HepG2 (cell line): ENCODE measurements at regions not wholly inside any gene's neighbourhood (a gene's known extent, or its start where the extent isn't known, plus 50 kb on each side); places are given as distances from the start of the nearest gene placed in this dataset.

Experiments used
- ATAC-seq: fragments of 200-7000 bp; cut with Tn5 transposase; 3 replicates; pipeline ENCODE4 v1.9.1; 2020; ENCODE audit warnings: mild to moderate bottlenecking, moderate library complexity
- BruUV-seq: library from RNA; stranded (reverse); fragments of 400-500 nt; replicated peaks from 2 replicates; lab custom pipeline; 2021; lab: Mats Ljungman, UMichigan
- CTCF ChIA-PET: fragments of 300-600 bp; formaldehyde crosslinking; extraction: SDS; loops from one replicate; lab custom pipeline; 2021; ENCODE audit warnings: low total read pairs, inconsistent platforms, low intra/inter-chr PET ratio; lab: Yijun Ruan, JAX
- POLR2A ChIA-PET: fragments of 350-600 bp; sonication (Branson Sonifier 250); formaldehyde crosslinking; loops from one replicate; lab custom pipeline; 2020; ENCODE audit warnings: antibody characterized with exemption, inconsistent platforms; lab: Yijun Ruan, JAX
- DNase-seq: peaks from one replicate; pipeline ENCODE4 v3.0.0-alpha.2; 2015; ENCODE audit warnings: low spot score
- FAIRE-seq: peaks from 3 replicates; lab custom pipeline; 2011; peaks lifted over from hg19 to GRCh38; lab: Jason Lieb, UNC
- H2AFZ ChIP-seq: one replicate; pipeline ENCODE4 v1.6.1; 2011; ENCODE audit warnings: low read length, inconsistent platforms
- H3K27ac ChIP-seq: fragments of 300-600 bp; 3 replicates; pipeline ENCODE4 v1.8.0; 2011; ENCODE audit warnings: mixed run types, mild to moderate bottlenecking, mixed read lengths, low read length, inconsistent platforms; ENCODE audit not compliant: insufficient read depth; ENCODE audit errors: extremely low read length
- H3K27me3 ChIP-seq, 2 experiments: fragments of 200-600 bp in 1 of 2; 2 replicates in 1 of 2; 3 replicates in 1 of 2; pipeline versions ENCODE4 v1.6.0 to v1.8.0; 2011; ENCODE audit warnings: low read length in 2 of 2, mild to moderate bottlenecking in 2 of 2, moderate library complexity in 2 of 2, inconsistent platforms in 1 of 2; ENCODE audit not compliant: insufficient read depth in 2 of 2, control insufficient read depth in 1 of 2
- H3K36me3 ChIP-seq, 2 experiments: fragments of 200-600 bp in 1 of 2; replicated peaks in 1 of 2; 2 replicates in 1 of 2; 3 replicates in 1 of 2; pipeline versions ENCODE4 v1.5.1 to v1.8.0; 2011; ENCODE audit warnings: low read length in 2 of 2, inconsistent platforms in 1 of 2; ENCODE audit not compliant: insufficient read depth in 2 of 2, control insufficient read depth in 1 of 2
- H3K4me1 ChIP-seq: 2 replicates; pipeline ENCODE4 v1.5.1; 2012; ENCODE audit warnings: low read length, inconsistent platforms; ENCODE audit not compliant: insufficient read depth
- H3K4me2 ChIP-seq: 2 replicates; pipeline ENCODE4 v1.6.0; 2011; ENCODE audit warnings: low read depth, low read length, inconsistent platforms
- H3K4me3 ChIP-seq, 3 experiments: fragments of 200-600 bp in 1 of 3; sonication (generic), shearing (Covaris generic) in 1 of 3; replicated peaks in 1 of 3; 2 replicates each; pipeline ENCODE4 v1.5.1; 2011 to 2016; ENCODE audit warnings: low read length in 3 of 3, inconsistent platforms in 2 of 3, low read depth in 2 of 3, mild to moderate bottlenecking in 2 of 3, control low read depth in 1 of 3, mixed read lengths in 1 of 3; ENCODE audit not compliant: insufficient read depth in 1 of 3
- H3K79me2 ChIP-seq: one replicate; pipeline ENCODE4 v1.6.1; 2011; ENCODE audit warnings: low read length, inconsistent platforms; ENCODE audit not compliant: insufficient read depth
- H3K9ac ChIP-seq: 2 replicates; pipeline ENCODE4 v1.6.0; 2011; ENCODE audit warnings: mild to moderate bottlenecking, low read depth, low read length, inconsistent platforms; ENCODE audit not compliant: insufficient read depth
- H3K9me3 ChIP-seq: 2 replicates; pipeline ENCODE4 v1.5.1; 2012; ENCODE audit warnings: mild to moderate bottlenecking, low read length
- H4K20me1 ChIP-seq: 2 replicates; pipeline ENCODE4 v1.6.0; 2011; ENCODE audit warnings: inconsistent platforms, mild to moderate bottlenecking, low read length, moderate library complexity; ENCODE audit not compliant: insufficient read depth
- BCL6 ChIP-seq: IDR thresholded peaks from 2 replicates; pipeline ENCODE4 v1.6.1; 2016; ENCODE audit warnings: missing genetic modification reagents, missing compliant biosample characterization
- FOSL2 ChIP-seq: sonication (generic); formaldehyde crosslinking; IDR thresholded peaks from 2 replicates; pipeline ENCODE4 v1.4.0; 2020; ENCODE audit warnings: missing genetic modification reagents
- HOXA5 ChIP-seq: sonication (generic); formaldehyde crosslinking; IDR thresholded peaks from 2 replicates; pipeline ENCODE4 v1.4.0; 2020; ENCODE audit warnings: missing genetic modification reagents
- KLF13 ChIP-seq: sonication (generic); formaldehyde crosslinking; IDR thresholded peaks from 2 replicates; pipeline ENCODE4 v1.4.0; 2020; ENCODE audit warnings: mild to moderate bottlenecking, missing genetic modification reagents
- NCOA1 ChIP-seq: sonication (generic); formaldehyde crosslinking; IDR thresholded peaks from 2 replicates; pipeline ENCODE4 v1.9.0; 2021; ENCODE audit warnings: missing genetic modification reagents
- NFIC ChIP-seq: IDR thresholded peaks from 2 replicates; pipeline ENCODE4 v1.6.1; 2012; ENCODE audit warnings: mild to moderate bottlenecking, low read length, inconsistent platforms
- NKX3-1 ChIP-seq: sonication (generic); formaldehyde crosslinking; IDR thresholded peaks from 2 replicates; pipeline ENCODE4 v1.5.0; 2020; ENCODE audit warnings: missing genetic modification reagents
- PBX2 ChIP-seq: IDR thresholded peaks from 2 replicates; pipeline ENCODE4 v1.6.1; 2016; ENCODE audit warnings: control low read depth
- SMARCC2 ChIP-seq: fragments of 450-650 bp; IDR thresholded peaks from 2 replicates; pipeline ENCODE4 v1.6.1; 2017; ENCODE audit warnings: antibody characterized with exemption, mild to moderate bottlenecking
- ZNF326 ChIP-seq: sonication (generic); formaldehyde crosslinking; IDR thresholded peaks from 2 replicates; pipeline ENCODE4 v1.4.0; 2020; ENCODE audit warnings: missing genetic modification reagents, borderline replicate concordance
- ZNF460 ChIP-seq: sonication (generic); formaldehyde crosslinking; IDR thresholded peaks from 2 replicates; pipeline ENCODE4 v1.5.1; 2020; ENCODE audit warnings: missing genetic modification reagents, mild to moderate bottlenecking, borderline replicate concordance
- ZNF563 ChIP-seq: sonication (generic); formaldehyde crosslinking; IDR thresholded peaks from 2 replicates; pipeline ENCODE4 v1.8.0; 2022; ENCODE audit warnings: mild to moderate bottlenecking, moderate library complexity, missing genetic modification reagents
- ZNF790 ChIP-seq: sonication (generic); formaldehyde crosslinking; IDR thresholded peaks from 2 replicates; pipeline ENCODE4 v1.8.0; 2022; ENCODE audit warnings: missing genetic modification reagents, mild to moderate bottlenecking, borderline replicate concordance
- ZNF891 ChIP-seq: sonication (generic); formaldehyde crosslinking; IDR thresholded peaks from 2 replicates; pipeline ENCODE4 v1.5.0; 2020; ENCODE audit warnings: mild to moderate bottlenecking, missing genetic modification reagents
- WGBS: methylation state at CpG from one replicate; pipeline ENCODE4 v1.1.6; 2017; ENCODE audit warnings: low lambda C conversion rate; 5-methylcytosine and 5-hydroxymethylcytosine counted together
- in situ Hi-C: cut with HindIII; loops from 2 replicates; pipeline ENCODE4 v1.10.0; 2017; ENCODE audit warnings: low pct_unique_long_range_greater_than_20kb; ENCODE audit not compliant: extremely low pct_ligation_motif_present
- intact Hi-C: fragments of 100-400 bp; cut with micrococcal nuclease; formaldehyde crosslinking; loops from one replicate; pipeline ENCODE4 v1.10.0; 2022; ENCODE audit not compliant: unreplicated experiment
- TF ChIP-seq, protein P1 (sequence below): sonication (generic); formaldehyde crosslinking; IDR thresholded peaks from 2 replicates; pipeline ENCODE4 v1.9.0; 2021; ENCODE audit warnings: missing genetic modification reagents, mild to moderate bottlenecking, borderline replicate concordance
- TF ChIP-seq, protein P2 (sequence below): sonication (generic); formaldehyde crosslinking; IDR thresholded peaks from 2 replicates; pipeline ENCODE4 v1.8.1; 2022; ENCODE audit warnings: mild to moderate bottlenecking, missing genetic modification reagents
- TF ChIP-seq, protein P3 (sequence below): sonication (generic); formaldehyde crosslinking; IDR thresholded peaks from 2 replicates; pipeline ENCODE4 v1.8.0; 2022; ENCODE audit warnings: mild to moderate bottlenecking, missing genetic modification reagents; ENCODE audit not compliant: insufficient replicate concordance
- TF ChIP-seq, protein P4 (sequence below): IDR thresholded peaks from 2 replicates; pipeline ENCODE4 v1.6.1; 2016; ENCODE audit warnings: missing genetic modification reagents, missing compliant biosample characterization
- TF ChIP-seq, protein P5 (sequence below): IDR thresholded peaks from 2 replicates; pipeline ENCODE4 v1.6.1; 2012; ENCODE audit warnings: low read length, improper control_type of control experiment

GRCh38 chr3:34180532-34180931 lies 382.1 kb downstream of the PDCD6IP start:
- Histone ChIP-seq H3K9me3 (no peaks in the 10 kb centered on the region), H3K36me3 (no peaks in the 10 kb centered on the region), H3K4me1 (no peaks in the 10 kb centered on the region), H3K4me2 (no peak overlapping the region), H4K20me1 (no peaks in the 10 kb centered on the region), H3K27ac (no peak overlapping the region), H2AFZ (no peak overlapping the region), H3K4me3 (no peak overlapping the region), H3K27me3 (no peaks in the 10 kb centered on the region), H3K9ac (no peak overlapping the region), H3K79me2 (no peaks in the 10 kb centered on the region)
- FAIRE-seq (no peak), ATAC-seq (no peak), DNase-seq (no peak)
- ChIA-PET CTCF (no interaction called here), POLR2A (no interaction called here)
- intact Hi-C loops (no loop called here), in situ Hi-C loops (no loop called here)
- 0% methylated on average over 2 of the region's 2 CpGs for WGBS
- BruUV-seq: no TSS peak
- no peak for TF ChIP-seq HOXA5 (CRISPR knock-in tag)
- no peak for TF ChIP-seq BCL6 (CRISPR knock-in tag)
- no peak for TF ChIP-seq SMARCC2
- TF ChIP-seq ZNF460 (CRISPR knock-in tag): no peak
- no peak for TF ChIP-seq FOSL2
- no peak for TF ChIP-seq ZNF790 (CRISPR knock-in tag)
- TF ChIP-seq, protein P1, sequence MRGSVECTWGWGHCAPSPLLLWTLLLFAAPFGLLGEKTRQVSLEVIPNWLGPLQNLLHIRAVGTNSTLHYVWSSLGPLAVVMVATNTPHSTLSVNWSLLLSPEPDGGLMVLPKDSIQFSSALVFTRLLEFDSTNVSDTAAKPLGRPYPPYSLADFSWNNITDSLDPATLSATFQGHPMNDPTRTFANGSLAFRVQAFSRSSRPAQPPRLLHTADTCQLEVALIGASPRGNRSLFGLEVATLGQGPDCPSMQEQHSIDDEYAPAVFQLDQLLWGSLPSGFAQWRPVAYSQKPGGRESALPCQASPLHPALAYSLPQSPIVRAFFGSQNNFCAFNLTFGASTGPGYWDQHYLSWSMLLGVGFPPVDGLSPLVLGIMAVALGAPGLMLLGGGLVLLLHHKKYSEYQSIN (CRISPR knock-in tag): no peak
- no peak for TF ChIP-seq PBX2 (CRISPR knock-in tag)
- TF ChIP-seq, protein P2, sequence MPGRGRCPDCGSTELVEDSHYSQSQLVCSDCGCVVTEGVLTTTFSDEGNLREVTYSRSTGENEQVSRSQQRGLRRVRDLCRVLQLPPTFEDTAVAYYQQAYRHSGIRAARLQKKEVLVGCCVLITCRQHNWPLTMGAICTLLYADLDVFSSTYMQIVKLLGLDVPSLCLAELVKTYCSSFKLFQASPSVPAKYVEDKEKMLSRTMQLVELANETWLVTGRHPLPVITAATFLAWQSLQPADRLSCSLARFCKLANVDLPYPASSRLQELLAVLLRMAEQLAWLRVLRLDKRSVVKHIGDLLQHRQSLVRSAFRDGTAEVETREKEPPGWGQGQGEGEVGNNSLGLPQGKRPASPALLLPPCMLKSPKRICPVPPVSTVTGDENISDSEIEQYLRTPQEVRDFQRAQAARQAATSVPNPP: no peak
- no peak for TF ChIP-seq NKX3-1 (CRISPR knock-in tag)
- TF ChIP-seq, protein P3, sequence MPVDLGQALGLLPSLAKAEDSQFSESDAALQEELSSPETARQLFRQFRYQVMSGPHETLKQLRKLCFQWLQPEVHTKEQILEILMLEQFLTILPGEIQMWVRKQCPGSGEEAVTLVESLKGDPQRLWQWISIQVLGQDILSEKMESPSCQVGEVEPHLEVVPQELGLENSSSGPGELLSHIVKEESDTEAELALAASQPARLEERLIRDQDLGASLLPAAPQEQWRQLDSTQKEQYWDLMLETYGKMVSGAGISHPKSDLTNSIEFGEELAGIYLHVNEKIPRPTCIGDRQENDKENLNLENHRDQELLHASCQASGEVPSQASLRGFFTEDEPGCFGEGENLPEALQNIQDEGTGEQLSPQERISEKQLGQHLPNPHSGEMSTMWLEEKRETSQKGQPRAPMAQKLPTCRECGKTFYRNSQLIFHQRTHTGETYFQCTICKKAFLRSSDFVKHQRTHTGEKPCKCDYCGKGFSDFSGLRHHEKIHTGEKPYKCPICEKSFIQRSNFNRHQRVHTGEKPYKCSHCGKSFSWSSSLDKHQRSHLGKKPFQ (CRISPR knock-in tag): no peak
- TF ChIP-seq, protein P4, sequence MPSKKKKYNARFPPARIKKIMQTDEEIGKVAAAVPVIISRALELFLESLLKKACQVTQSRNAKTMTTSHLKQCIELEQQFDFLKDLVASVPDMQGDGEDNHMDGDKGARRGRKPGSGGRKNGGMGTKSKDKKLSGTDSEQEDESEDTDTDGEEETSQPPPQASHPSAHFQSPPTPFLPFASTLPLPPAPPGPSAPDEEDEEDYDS: no peak
- no peak for TF ChIP-seq ZNF326 (CRISPR knock-in tag)
- no peak for TF ChIP-seq NFIC
- no peak for TF ChIP-seq ZNF891 (CRISPR knock-in tag)
- no peak for TF ChIP-seq ZNF563
- TF ChIP-seq KLF13 (CRISPR knock-in tag): no peak
- TF ChIP-seq, protein P5, sequence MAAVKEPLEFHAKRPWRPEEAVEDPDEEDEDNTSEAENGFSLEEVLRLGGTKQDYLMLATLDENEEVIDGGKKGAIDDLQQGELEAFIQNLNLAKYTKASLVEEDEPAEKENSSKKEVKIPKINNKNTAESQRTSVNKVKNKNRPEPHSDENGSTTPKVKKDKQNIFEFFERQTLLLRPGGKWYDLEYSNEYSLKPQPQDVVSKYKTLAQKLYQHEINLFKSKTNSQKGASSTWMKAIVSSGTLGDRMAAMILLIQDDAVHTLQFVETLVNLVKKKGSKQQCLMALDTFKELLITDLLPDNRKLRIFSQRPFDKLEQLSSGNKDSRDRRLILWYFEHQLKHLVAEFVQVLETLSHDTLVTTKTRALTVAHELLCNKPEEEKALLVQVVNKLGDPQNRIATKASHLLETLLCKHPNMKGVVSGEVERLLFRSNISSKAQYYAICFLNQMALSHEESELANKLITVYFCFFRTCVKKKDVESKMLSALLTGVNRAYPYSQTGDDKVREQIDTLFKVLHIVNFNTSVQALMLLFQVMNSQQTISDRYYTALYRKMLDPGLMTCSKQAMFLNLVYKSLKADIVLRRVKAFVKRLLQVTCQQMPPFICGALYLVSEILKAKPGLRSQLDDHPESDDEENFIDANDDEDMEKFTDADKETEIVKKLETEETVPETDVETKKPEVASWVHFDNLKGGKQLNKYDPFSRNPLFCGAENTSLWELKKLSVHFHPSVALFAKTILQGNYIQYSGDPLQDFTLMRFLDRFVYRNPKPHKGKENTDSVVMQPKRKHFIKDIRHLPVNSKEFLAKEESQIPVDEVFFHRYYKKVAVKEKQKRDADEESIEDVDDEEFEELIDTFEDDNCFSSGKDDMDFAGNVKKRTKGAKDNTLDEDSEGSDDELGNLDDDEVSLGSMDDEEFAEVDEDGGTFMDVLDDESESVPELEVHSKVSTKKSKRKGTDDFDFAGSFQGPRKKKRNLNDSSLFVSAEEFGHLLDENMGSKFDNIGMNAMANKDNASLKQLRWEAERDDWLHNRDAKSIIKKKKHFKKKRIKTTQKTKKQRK: no peak
- no peak for TF ChIP-seq NCOA1
